ENCODE measurements at regions not wholly inside any gene's neighbourhood (a gene's known extent, or its start where the extent isn't known, plus 50 kb on each side); places are given as distances from the start of the nearest gene placed in this dataset.

DNA sequence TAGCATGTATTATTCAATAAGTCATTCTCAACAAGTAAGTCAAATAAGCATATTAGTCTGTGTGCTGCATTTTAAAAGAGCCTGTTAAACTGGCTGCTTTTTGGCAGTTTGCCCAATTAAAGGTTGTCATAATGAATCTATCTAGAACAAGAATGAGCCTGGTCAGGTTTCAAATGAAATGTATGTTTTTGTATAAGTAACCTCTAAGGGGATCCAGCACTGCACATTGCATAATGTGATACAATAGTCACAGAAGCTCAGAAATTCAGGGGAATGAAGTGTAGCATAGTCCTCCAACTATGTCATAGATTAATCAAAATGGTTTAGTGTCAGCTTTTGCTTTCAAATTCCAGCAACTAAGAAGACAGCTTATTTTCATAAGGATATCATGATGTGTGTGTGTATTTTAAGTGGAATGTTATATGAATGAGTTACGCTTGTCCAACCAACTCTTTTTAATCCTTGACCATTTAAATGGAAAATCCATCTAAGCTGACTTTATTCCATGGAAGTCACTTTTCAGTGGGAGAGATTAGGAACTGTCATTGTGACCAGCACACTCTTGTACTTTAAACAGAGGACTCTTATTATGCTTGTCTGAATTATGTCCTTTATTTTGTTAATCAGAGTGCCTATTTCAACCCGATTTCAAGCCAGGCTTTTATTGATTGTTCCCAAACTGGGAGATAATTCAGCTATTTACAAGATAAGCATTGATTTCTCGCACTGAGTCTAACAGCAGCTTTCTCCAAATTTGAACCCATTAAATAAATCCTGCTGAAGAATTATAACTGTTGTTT, 283.9 kb upstream of the ADAMTSL1 start:
- no peak for DNase-seq
- no peak overlapping the region for H4K91ac ChIP-seq (ENCODE audit: low read length)
- 88% methylated on average over 1 of the region's 3 CpGs for WGBS
- no peak overlapping the region for H2BK12ac ChIP-seq (ENCODE audit: low read length in 2 of 2)
- no peak overlapping the region for H3K4ac ChIP-seq (ENCODE audit: low read depth in 1 of 2, low read length in 2 of 2)
- no peak overlapping the region for H3K23ac ChIP-seq (ENCODE audit: low read length in 2 of 2)
- H4K8ac ChIP-seq (ENCODE audit: low read length): no peak overlapping the region
- H3K9me3 ChIP-seq (ENCODE audit: control insufficient read depth, low read length): no peaks in the 10 kb centered on the region
- H3K4me3 ChIP-seq (ENCODE audit: insufficient read depth in 1 of 2, low read depth in 1 of 2, low read length in 2 of 2): no peak overlapping the region
- H2BK15ac ChIP-seq (ENCODE audit: low read depth, poor library complexity, severe bottlenecking): no peak overlapping the region
- no peaks in the 10 kb centered on the region for H3K36me3 ChIP-seq (ENCODE audit: control insufficient read depth in 1 of 2, insufficient read depth in 2 of 2, low read depth in 1 of 2, low read length in 2 of 2)
- H3K4me2 ChIP-seq (ENCODE audit: low read length, poor library complexity, severe bottlenecking): no peak overlapping the region
- peaks cover 0 to 8% of the 10 kb centered on the region in 2 experiments for H3K27me3 ChIP-seq (ENCODE audit: control insufficient read depth in 1 of 2, insufficient read depth in 1 of 2, low read length in 2 of 2)
- no peak overlapping the region for H3K18ac ChIP-seq (ENCODE audit: low read depth in 1 of 2, low read length in 2 of 2)
- no peak overlapping the region for H2AFZ ChIP-seq (ENCODE audit: low read depth, low read length)
- H2BK5ac ChIP-seq (ENCODE audit: low read depth, low read length, poor library complexity, severe bottlenecking): no peak overlapping the region
- H3K4me1 ChIP-seq (ENCODE audit: control insufficient read depth, insufficient read depth, low read depth, low read length): peaks cover 2% of the 10 kb centered on the region
- no peak overlapping the region for H3K14ac ChIP-seq (ENCODE audit: low read length in 2 of 2)
- no peak overlapping the region for H3K27ac ChIP-seq (ENCODE audit: low read length, poor library complexity, severe bottlenecking)
- H2BK120ac ChIP-seq (ENCODE audit: low read depth, low read length): no peak overlapping the region
- no peak overlapping the region for H3K9ac ChIP-seq (ENCODE audit: low read length)
- H3K79me1 ChIP-seq (replicated peaks; ENCODE audit: low read length, poor library complexity, severe bottlenecking): no peaks in the 10 kb centered on the region
- no peak overlapping the region for H2AK5ac ChIP-seq (ENCODE audit: low read length, severe bottlenecking)

GRCh38 chr9:18190671-18191374, 283.1 kb upstream of the ADAMTSL1 start:
- 72% methylated on average over 3 of the region's 4 CpGs for WGBS
- Histone ChIP-seq H4K8ac (ENCODE audit: low read length) (no peak overlapping the region), H2AK5ac (ENCODE audit: low read length, severe bottlenecking) (peak overlapping the region; percentile 89), H3K18ac (ENCODE audit: low read depth in 1 of 2, low read length in 2 of 2) (no peak overlapping the region), H3K9me3 (ENCODE audit: control insufficient read depth, low read length) (no peaks in the 10 kb centered on the region), H2BK120ac (ENCODE audit: low read depth, low read length) (no peak overlapping the region), H3K36me3 (ENCODE audit: control insufficient read depth in 1 of 2, insufficient read depth in 2 of 2, low read depth in 1 of 2, low read length in 2 of 2) (no peaks in the 10 kb centered on the region), H2BK15ac (ENCODE audit: low read depth, poor library complexity, severe bottlenecking) (no peak overlapping the region), H3K4me3 (ENCODE audit: insufficient read depth in 1 of 2, low read depth in 1 of 2, low read length in 2 of 2) (no peak overlapping the region), H3K4me1 (ENCODE audit: control insufficient read depth, insufficient read depth, low read depth, low read length) (peaks cover 2% of the 10 kb centered on the region), H3K79me1 (replicated peaks; ENCODE audit: low read length, poor library complexity, severe bottlenecking) (no peaks in the 10 kb centered on the region), H3K4ac (ENCODE audit: low read depth in 1 of 2, low read length in 2 of 2) (no peak overlapping the region), H3K23ac (ENCODE audit: low read length in 2 of 2) (no peak overlapping the region), H3K27ac (ENCODE audit: low read length, poor library complexity, severe bottlenecking) (no peak overlapping the region), H3K4me2 (ENCODE audit: low read length, poor library complexity, severe bottlenecking) (no peak overlapping the region), H3K14ac (ENCODE audit: low read length in 2 of 2) (no peak overlapping the region), H4K91ac (ENCODE audit: low read length) (no peak overlapping the region), H2BK5ac (ENCODE audit: low read depth, low read length, poor library complexity, severe bottlenecking) (no peak overlapping the region), H2AFZ (ENCODE audit: low read depth, low read length) (no peak overlapping the region), H2BK12ac (ENCODE audit: low read length in 2 of 2) (no peak overlapping the region), H3K9ac (ENCODE audit: low read length) (no peak overlapping the region), H3K27me3 (ENCODE audit: control insufficient read depth in 1 of 2, insufficient read depth in 1 of 2, low read length in 2 of 2) (peaks cover 0 to 9% of the 10 kb centered on the region in 2 experiments)
- DNase-seq: no peak

DNA sequence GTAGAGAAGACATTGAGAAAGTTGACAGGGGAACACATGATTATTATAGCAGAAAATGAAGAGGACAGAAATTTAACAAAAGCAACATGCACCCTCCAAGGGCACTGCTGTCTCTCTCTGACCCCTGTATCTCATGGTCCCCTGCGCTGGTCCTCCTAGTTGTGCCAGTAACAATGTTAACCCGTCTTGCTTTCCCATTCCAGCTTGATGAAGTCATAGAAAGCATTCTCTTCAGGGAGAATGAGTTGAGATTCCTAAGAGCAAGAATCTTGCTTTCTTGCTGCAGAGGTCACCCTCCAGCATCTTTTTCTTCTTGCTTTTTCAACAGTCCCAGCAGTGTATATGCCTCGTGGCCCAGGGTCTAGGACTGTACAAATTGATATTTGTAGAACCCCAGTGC, 279.6 kb upstream of the ADAMTSL1 start:
- Histone ChIP-seq H3K9ac (ENCODE audit: low read length) (no peak overlapping the region), H3K23ac (ENCODE audit: low read length in 2 of 2) (no peak overlapping the region), H3K36me3 (ENCODE audit: control insufficient read depth in 1 of 2, insufficient read depth in 2 of 2, low read depth in 1 of 2, low read length in 2 of 2) (no peaks in the 10 kb centered on the region), H2BK12ac (ENCODE audit: low read length in 2 of 2) (no peak overlapping the region), H2AK5ac (ENCODE audit: low read length, severe bottlenecking) (peak overlapping the region; percentile 47), H2BK120ac (ENCODE audit: low read depth, low read length) (no peak overlapping the region), H3K4me3 (ENCODE audit: insufficient read depth in 1 of 2, low read depth in 1 of 2, low read length in 2 of 2) (no peak overlapping the region), H3K14ac (ENCODE audit: low read length in 2 of 2) (peak overlapping the region in 1 of 2 experiments; percentile 48), H3K4me1 (ENCODE audit: control insufficient read depth, insufficient read depth, low read depth, low read length) (peaks cover 2% of the 10 kb centered on the region), H2BK15ac (ENCODE audit: low read depth, poor library complexity, severe bottlenecking) (no peak overlapping the region), H2AFZ (ENCODE audit: low read depth, low read length) (no peak overlapping the region), H3K27me3 (ENCODE audit: control insufficient read depth in 1 of 2, insufficient read depth in 1 of 2, low read length in 2 of 2) (peaks cover 0 to 9% of the 10 kb centered on the region in 2 experiments), H4K91ac (ENCODE audit: low read length) (no peak overlapping the region), H4K8ac (ENCODE audit: low read length) (no peak overlapping the region), H3K4me2 (ENCODE audit: low read length, poor library complexity, severe bottlenecking) (no peak overlapping the region), H3K9me3 (ENCODE audit: control insufficient read depth, low read length) (no peaks in the 10 kb centered on the region), H3K18ac (ENCODE audit: low read depth in 1 of 2, low read length in 2 of 2) (no peak overlapping the region), H3K79me1 (replicated peaks; ENCODE audit: low read length, poor library complexity, severe bottlenecking) (no peaks in the 10 kb centered on the region), H3K27ac (ENCODE audit: low read length, poor library complexity, severe bottlenecking) (peak overlapping the region; percentile 26), H2BK5ac (ENCODE audit: low read depth, low read length, poor library complexity, severe bottlenecking) (no peak overlapping the region), H3K4ac (ENCODE audit: low read depth in 1 of 2, low read length in 2 of 2) (no peak overlapping the region)
- 35% methylated on average over 2 of the region's 3 CpGs for WGBS
- no peak for DNase-seq

DNA sequence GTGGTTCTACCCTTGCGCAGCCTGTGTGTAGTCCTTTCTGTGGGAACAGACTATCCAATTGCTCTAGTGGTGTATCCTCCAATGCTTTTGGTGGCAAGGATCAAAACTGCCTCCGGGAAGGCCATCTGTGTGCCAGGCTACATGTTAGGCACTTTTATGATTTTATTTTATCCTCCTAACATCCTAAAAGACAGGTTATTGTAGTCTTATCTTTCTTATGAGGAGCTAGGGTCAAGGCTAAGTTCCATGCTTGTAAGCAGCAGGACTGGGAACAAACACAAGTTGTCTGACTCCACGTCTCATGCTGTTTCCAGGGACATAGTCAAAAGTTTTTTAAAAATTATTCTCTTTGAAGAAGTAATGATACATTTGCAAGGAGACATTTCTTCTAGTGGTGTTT, 278.7 kb upstream of the ADAMTSL1 start:
- Histone ChIP-seq H3K18ac (ENCODE audit: low read depth in 1 of 2, low read length in 2 of 2) (no peak overlapping the region), H3K36me3 (ENCODE audit: control insufficient read depth in 1 of 2, insufficient read depth in 2 of 2, low read depth in 1 of 2, low read length in 2 of 2) (no peaks in the 10 kb centered on the region), H3K27me3 (ENCODE audit: control insufficient read depth in 1 of 2, insufficient read depth in 1 of 2, low read length in 2 of 2) (peaks cover 0 to 9% of the 10 kb centered on the region in 2 experiments), H2BK5ac (ENCODE audit: low read depth, low read length, poor library complexity, severe bottlenecking) (no peak overlapping the region), H2BK12ac (ENCODE audit: low read length in 2 of 2) (no peak overlapping the region), H3K14ac (ENCODE audit: low read length in 2 of 2) (no peak overlapping the region), H4K91ac (ENCODE audit: low read length) (no peak overlapping the region), H2AFZ (ENCODE audit: low read depth, low read length) (no peak overlapping the region), H3K4me2 (ENCODE audit: low read length, poor library complexity, severe bottlenecking) (no peak overlapping the region), H3K4me1 (ENCODE audit: control insufficient read depth, insufficient read depth, low read depth, low read length) (peaks cover 2% of the 10 kb centered on the region), H4K8ac (ENCODE audit: low read length) (no peak overlapping the region), H3K27ac (ENCODE audit: low read length, poor library complexity, severe bottlenecking) (no peak overlapping the region), H3K4me3 (ENCODE audit: insufficient read depth in 1 of 2, low read depth in 1 of 2, low read length in 2 of 2) (no peak overlapping the region), H2BK120ac (ENCODE audit: low read depth, low read length) (no peak overlapping the region), H2BK15ac (ENCODE audit: low read depth, poor library complexity, severe bottlenecking) (no peak overlapping the region), H3K79me1 (replicated peaks; ENCODE audit: low read length, poor library complexity, severe bottlenecking) (no peaks in the 10 kb centered on the region), H3K4ac (ENCODE audit: low read depth in 1 of 2, low read length in 2 of 2) (no peak overlapping the region), H3K9me3 (ENCODE audit: control insufficient read depth, low read length) (no peaks in the 10 kb centered on the region), H3K9ac (ENCODE audit: low read length) (no peak overlapping the region), H2AK5ac (ENCODE audit: low read length, severe bottlenecking) (peak overlapping the region; percentile 9), H3K23ac (ENCODE audit: low read length in 2 of 2) (no peak overlapping the region)
- DNase-seq: no peak
- WGBS: 53% methylated on average over 2 of the region's 3 CpGs
